GM23338 (cell line): ENCODE measurements at regions not wholly inside any gene's neighbourhood (a gene's known extent, or its start where the extent isn't known, plus 50 kb on each side); places are given as distances from the start of the nearest gene placed in this dataset.
A peak's percentile ranks its signal among the peaks of the same experiment; 100 is the strongest.
"Not testable (repeated sequence)": the region's sequence is repeated elsewhere in the genome, so short reads cannot be mapped to it uniquely, and the experiment has no call there.

ENCODE experiments used
- ATAC-seq: fragments of 200-7000 bp; cut with Tn5 transposase; 3 replicates; pipeline ENCODE4 v1.9.1; 2020
- DNase-seq: peaks from one replicate; pipeline ENCODE4 v3.0.0-alpha.2; 2015; ENCODE audit warnings: low spot score
- H2AFZ ChIP-seq: fragments of 200-600 bp; sonication (generic); 2 replicates; pipeline ENCODE4 v1.8.0; 2016; ENCODE audit warnings: antibody characterized with exemption, mild to moderate bottlenecking, moderate library complexity
- H3F3A ChIP-seq: fragments of 200-600 bp; sonication (generic); replicated peaks from 2 replicates; pipeline ENCODE4 v1.8.0; 2017; ENCODE audit warnings: antibody characterized with exemption, mixed run types, low read depth
- H3K27ac ChIP-seq: fragments of 200-600 bp; sonication (generic); 2 replicates; pipeline ENCODE4 v1.6.1; 2016; ENCODE audit warnings: low read depth
- H3K27me3 ChIP-seq: fragments of 200-600 bp; sonication (generic); 2 replicates; pipeline ENCODE4 v1.8.0; 2016; ENCODE audit warnings: mild to moderate bottlenecking, mixed run types, moderate library complexity; ENCODE audit not compliant: insufficient read depth
- H3K36me3 ChIP-seq: fragments of 200-600 bp; sonication (generic); 2 replicates; pipeline ENCODE4 v1.8.0; 2016; ENCODE audit warnings: mild to moderate bottlenecking; ENCODE audit not compliant: insufficient read depth
- H3K4me1 ChIP-seq: fragments of 200-600 bp; sonication (generic); 2 replicates; pipeline ENCODE4 v1.8.0; 2016; ENCODE audit warnings: mild to moderate bottlenecking, moderate library complexity; ENCODE audit not compliant: insufficient read depth
- H3K4me2 ChIP-seq: fragments of 200-600 bp; sonication (generic); 2 replicates; pipeline ENCODE4 v1.7.1; 2017; ENCODE audit warnings: mixed run types
- H3K4me3 ChIP-seq: fragments of 200-600 bp; sonication (generic); 2 replicates; pipeline ENCODE4 v1.6.1; 2016; ENCODE audit warnings: mixed run types
- H3K79me2 ChIP-seq: fragments of 200-600 bp; sonication (generic); replicated peaks from 2 replicates; pipeline ENCODE4 v1.8.0; 2017; ENCODE audit warnings: mild to moderate bottlenecking; ENCODE audit not compliant: insufficient read depth
- H3K9me2 ChIP-seq: fragments of 200-600 bp; sonication (generic); 2 replicates; pipeline ENCODE4 v1.8.0; 2017; ENCODE audit not compliant: insufficient read depth
- H4K20me1 ChIP-seq: fragments of 200-600 bp; sonication (generic); replicated peaks from 2 replicates; pipeline ENCODE4 v1.8.0; 2017; ENCODE audit warnings: mild to moderate bottlenecking; ENCODE audit not compliant: insufficient read depth
- H3K27ac Mint-ChIP-seq: 2 replicates; pipeline ENCODE4 v1.8.0; 2020; ENCODE audit warnings: inconsistent platforms, mild to moderate bottlenecking, moderate library complexity, mixed read lengths
- H3K27me3 Mint-ChIP-seq: 3 replicates; pipeline ENCODE4 v1.8.0; 2022; ENCODE audit warnings: low read depth, mild to moderate bottlenecking, moderate library complexity, mixed read lengths, inconsistent platforms; ENCODE audit not compliant: insufficient read depth, poor library complexity
- H3K36me3 Mint-ChIP-seq: 3 replicates; pipeline ENCODE4 v1.8.0; 2021; ENCODE audit warnings: low read depth, mild to moderate bottlenecking, inconsistent platforms, moderate library complexity, mixed read lengths
- H3K4me1 Mint-ChIP-seq: 3 replicates; pipeline ENCODE4 v1.8.0; 2020; ENCODE audit warnings: mild to moderate bottlenecking, inconsistent platforms, mixed read lengths
- H3K4me3 Mint-ChIP-seq: 3 replicates; pipeline ENCODE4 v1.8.0; 2021; ENCODE audit warnings: moderate library complexity, mild to moderate bottlenecking, inconsistent platforms, mixed read lengths
- H3K9me3 Mint-ChIP-seq: 3 replicates; pipeline ENCODE4 v1.8.0; 2020; ENCODE audit warnings: moderate library complexity, mild to moderate bottlenecking, inconsistent platforms, mixed read lengths
- TF ChIP-seq, protein P1 (sequence below), 2 experiments: fragments of 200-600 bp in 1 of 2; sonication (generic) in 1 of 2; conservative IDR thresholded peaks; 2 replicates each; pipeline versions ENCODE4 v1.5.1 to v1.6.1; 2016 to 2017; ENCODE audit warnings: antibody characterized with exemption in 2 of 2, low read depth in 2 of 2, mild to moderate bottlenecking in 2 of 2, moderate library complexity in 1 of 2

DNA sequence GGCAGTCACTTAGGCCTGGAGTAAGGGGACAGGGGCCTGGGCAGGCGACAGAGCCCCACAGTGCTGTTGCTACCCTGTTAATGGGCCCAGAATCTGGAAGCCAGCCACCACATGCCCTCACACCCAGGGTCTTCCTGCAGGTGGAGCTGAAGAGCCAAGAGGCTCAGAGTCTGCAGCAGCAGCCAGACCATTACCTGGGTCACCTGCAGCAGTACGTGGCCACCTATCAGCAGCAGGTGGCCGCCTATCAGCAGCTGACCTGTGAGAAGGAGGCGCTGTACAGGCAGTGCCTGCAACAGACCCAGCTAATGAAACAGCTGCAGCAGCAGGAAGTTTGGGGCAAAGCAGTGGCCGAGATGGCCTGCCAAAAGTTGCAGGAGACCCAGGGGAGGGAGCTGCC, 104.2 kb upstream of the FAN1 start:
- H3K4me3 ChIP-seq, H3K27ac Mint-ChIP-seq, H3K79me2 ChIP-seq, H4K20me1 ChIP-seq, H2AFZ ChIP-seq, H3F3A ChIP-seq, ATAC-seq, H3K4me1 Mint-ChIP-seq, H3K9me3 Mint-ChIP-seq, H3K36me3 ChIP-seq, H3K9me2 ChIP-seq, H3K4me3 Mint-ChIP-seq, H3K36me3 Mint-ChIP-seq, H3K27me3 ChIP-seq, H3K27ac ChIP-seq, H3K27me3 Mint-ChIP-seq, H3K4me1 ChIP-seq, H3K4me2 ChIP-seq: not testable (repeated sequence)
- TF ChIP-seq, protein P1, sequence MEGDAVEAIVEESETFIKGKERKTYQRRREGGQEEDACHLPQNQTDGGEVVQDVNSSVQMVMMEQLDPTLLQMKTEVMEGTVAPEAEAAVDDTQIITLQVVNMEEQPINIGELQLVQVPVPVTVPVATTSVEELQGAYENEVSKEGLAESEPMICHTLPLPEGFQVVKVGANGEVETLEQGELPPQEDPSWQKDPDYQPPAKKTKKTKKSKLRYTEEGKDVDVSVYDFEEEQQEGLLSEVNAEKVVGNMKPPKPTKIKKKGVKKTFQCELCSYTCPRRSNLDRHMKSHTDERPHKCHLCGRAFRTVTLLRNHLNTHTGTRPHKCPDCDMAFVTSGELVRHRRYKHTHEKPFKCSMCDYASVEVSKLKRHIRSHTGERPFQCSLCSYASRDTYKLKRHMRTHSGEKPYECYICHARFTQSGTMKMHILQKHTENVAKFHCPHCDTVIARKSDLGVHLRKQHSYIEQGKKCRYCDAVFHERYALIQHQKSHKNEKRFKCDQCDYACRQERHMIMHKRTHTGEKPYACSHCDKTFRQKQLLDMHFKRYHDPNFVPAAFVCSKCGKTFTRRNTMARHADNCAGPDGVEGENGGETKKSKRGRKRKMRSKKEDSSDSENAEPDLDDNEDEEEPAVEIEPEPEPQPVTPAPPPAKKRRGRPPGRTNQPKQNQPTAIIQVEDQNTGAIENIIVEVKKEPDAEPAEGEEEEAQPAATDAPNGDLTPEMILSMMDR (conservative IDR thresholded peaks at IDR 0.05; ENCODE audit: low read depth in 2 of 2) = peak; percentile 44 to 46
- DNase-seq = peak; percentile 55

DNA sequence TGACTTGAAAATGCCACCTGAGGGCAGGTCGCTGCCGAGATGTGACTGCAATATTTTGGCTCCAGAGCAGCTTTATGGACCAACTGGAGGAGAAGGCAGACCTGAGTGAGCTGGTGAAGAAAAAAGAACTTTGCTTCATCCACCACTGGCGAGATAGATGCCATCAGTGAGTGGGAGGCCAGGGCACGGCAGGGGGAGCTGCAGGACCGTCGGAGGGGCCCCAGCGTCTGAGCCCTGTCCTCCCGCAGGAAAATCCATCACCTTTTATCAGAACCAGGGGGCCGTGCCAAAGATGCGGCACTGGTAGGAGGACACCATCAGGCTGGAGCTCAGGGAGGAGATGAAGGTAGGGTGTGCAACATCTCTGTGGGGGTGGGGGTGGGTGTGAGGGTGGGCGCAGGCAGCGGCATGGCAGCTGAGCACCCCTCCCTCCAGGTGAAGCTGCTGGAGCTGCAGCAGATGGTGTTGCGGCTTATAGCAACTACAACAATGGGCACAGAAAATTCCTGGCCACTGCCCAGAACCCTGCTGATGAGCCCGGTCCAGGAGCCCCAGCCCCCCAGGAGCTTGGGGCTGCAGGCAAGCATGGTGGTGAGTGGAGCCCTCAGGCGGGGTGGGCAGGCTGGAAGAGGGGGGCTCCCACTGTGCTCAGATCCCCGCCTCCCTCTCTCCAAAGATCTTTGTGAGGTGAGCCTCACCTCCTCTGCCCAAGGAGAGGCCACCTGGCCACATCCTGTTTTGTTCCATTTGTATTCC, 102.4 kb upstream of the FAN1 start:
- not testable (repeated sequence) for H3K9me2 ChIP-seq, H3K36me3 ChIP-seq, H3K27me3 Mint-ChIP-seq, H3K4me1 Mint-ChIP-seq, DNase-seq, H3K27ac Mint-ChIP-seq, H3K4me1 ChIP-seq, H3K4me3 Mint-ChIP-seq, H3K79me2 ChIP-seq, H4K20me1 ChIP-seq, H3K27me3 ChIP-seq, H2AFZ ChIP-seq, H3K4me3 ChIP-seq, H3K27ac ChIP-seq, ATAC-seq, H3K9me3 Mint-ChIP-seq, H3K36me3 Mint-ChIP-seq, H3K4me2 ChIP-seq, H3F3A ChIP-seq
- TF ChIP-seq, protein P1 (conservative IDR thresholded peaks at IDR 0.05; ENCODE audit: low read depth in 2 of 2) = peak; percentile 34 to 56

DNA sequence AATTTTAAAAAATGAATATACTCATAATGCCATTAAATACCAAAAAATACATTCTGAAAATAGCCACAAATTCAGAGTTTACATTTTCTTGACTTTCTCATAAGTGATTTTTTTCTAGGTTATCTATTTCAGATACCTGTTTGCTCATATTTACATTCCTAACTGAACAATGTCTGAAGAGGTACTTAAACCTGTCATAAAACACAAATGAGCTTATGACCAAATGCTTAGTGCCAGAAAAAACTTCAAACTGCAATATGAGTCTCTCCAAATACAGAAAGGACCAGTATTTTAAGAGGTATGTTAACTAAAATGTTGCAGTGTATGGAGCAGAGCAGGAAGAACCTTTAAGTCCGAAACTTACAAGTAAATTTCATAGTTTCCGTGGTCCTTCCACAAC, 101.7 kb upstream of the FAN1 start:
- not testable (repeated sequence) for H3K27ac ChIP-seq

DNA sequence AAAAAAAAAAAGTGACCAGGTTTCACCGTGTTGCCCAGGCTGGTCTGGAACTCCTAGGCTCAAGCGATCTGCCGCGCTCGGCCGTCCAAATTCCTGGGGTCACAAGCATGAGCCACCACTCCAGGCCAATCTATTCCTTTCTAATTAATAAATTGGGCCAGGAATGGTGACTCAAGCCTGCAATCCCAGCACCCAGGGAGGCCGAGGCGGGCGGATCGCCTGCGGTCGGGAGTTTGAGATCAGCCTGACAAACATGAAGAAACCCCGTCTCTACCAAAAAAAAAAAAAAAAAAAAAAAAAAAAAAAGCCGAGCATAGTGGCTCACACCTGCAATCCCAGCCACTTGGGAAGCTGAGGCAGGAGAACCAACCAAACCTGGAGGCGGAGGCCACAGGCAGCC, 100.0 kb upstream of the FAN1 start:
- H3K36me3 Mint-ChIP-seq = peaks cover 16% of the 10 kb centered on the region; the same call in 2 of the 3 replicates
- not testable (repeated sequence) for H3K27me3 ChIP-seq, H3K4me3 ChIP-seq

More for the DNA sequence above, 101.7 kb upstream of the FAN1 start:
- not testable (repeated sequence) for H3K27me3 Mint-ChIP-seq, H3K4me1 ChIP-seq, H3K9me2 ChIP-seq, DNase-seq, H3K27ac Mint-ChIP-seq, H2AFZ ChIP-seq, H4K20me1 ChIP-seq, H3K4me3 ChIP-seq, H3K4me2 ChIP-seq, H3K9me3 Mint-ChIP-seq, H3K79me2 ChIP-seq, H3F3A ChIP-seq, ATAC-seq, H3K4me3 Mint-ChIP-seq, H3K4me1 Mint-ChIP-seq, H3K36me3 ChIP-seq, H3K27me3 ChIP-seq
- H3K36me3 Mint-ChIP-seq = peaks cover 12% of the 10 kb centered on the region; the same call in 2 of the 3 replicates

More for the DNA sequence above, 100.0 kb upstream of the FAN1 start:
- H3K9me3 Mint-ChIP-seq, H4K20me1 ChIP-seq, H3K4me1 Mint-ChIP-seq, H3K27ac Mint-ChIP-seq, H3K9me2 ChIP-seq, H3K27ac ChIP-seq, H3K27me3 Mint-ChIP-seq, DNase-seq, H3K4me3 Mint-ChIP-seq, ATAC-seq, H3K79me2 ChIP-seq, H3K4me2 ChIP-seq, H3F3A ChIP-seq, H3K4me1 ChIP-seq, H2AFZ ChIP-seq, H3K36me3 ChIP-seq: not testable (repeated sequence)
